K562 (cell line): ENCODE measurements at regions not wholly inside any gene's neighbourhood (a gene's known extent, or its start where the extent isn't known, plus 50 kb on each side); places are given as distances from the start of the nearest gene placed in this dataset.

Experiments
- TF ChIP-seq, protein P1 (sequence below): sonication (generic); formaldehyde crosslinking; IDR thresholded peaks from 2 replicates; pipeline ENCODE4 v1.8.0; 2022; ENCODE audit warnings: missing genetic modification reagents, mild to moderate bottlenecking, borderline replicate concordance
- TF ChIP-seq, protein P2 (sequence below), 3 experiments: IDR thresholded peaks in 2 of 3; conservative IDR thresholded peaks in 1 of 3; 2 replicates each; pipeline ENCODE4 v1.5.1; 2011 to 2012; ENCODE audit warnings: low read length in 3 of 3, mild to moderate bottlenecking in 3 of 3, control low read depth in 2 of 3, improper control_type of control experiment in 1 of 3, inconsistent platforms in 1 of 3, low read depth in 1 of 3, mixed read lengths in 1 of 3, moderate library complexity in 1 of 3; ENCODE audit not compliant: insufficient read depth in 2 of 3

DNA sequence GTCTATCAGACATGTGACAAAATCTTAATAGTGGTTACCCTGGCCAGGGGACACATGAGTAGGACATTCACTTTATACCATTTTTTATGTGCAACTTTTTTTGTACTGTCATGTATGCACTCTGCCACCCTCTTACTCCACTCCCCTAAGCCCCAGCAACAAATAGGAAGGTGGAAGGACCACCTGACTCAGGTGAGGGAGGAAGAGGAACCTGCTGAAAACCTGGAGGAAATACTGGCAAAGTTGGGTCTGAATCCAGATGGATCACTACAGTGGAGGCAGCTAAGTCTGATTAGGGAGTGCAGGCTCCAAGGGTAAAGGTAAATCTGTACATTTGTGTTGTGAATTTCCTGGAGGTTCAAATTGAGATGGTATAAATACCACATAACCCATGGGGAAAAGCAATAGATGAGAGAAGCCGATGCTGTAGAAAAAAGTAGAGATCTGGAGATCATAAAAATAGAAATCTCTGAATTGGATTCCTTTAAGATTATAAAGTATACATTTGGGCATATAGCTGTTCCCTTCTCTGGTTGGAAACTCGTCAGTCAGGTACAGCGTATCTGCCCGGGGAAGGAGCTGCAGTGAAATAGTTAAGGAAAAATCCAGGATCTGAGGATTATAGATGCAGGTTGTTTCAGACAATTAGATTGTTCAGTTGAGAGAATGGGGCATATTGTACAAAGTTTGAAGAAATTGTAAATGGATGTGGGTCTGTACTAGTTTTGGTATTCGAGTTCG is 52.2 kb upstream of the OR9Q1 start:
- TF ChIP-seq, protein P1, sequence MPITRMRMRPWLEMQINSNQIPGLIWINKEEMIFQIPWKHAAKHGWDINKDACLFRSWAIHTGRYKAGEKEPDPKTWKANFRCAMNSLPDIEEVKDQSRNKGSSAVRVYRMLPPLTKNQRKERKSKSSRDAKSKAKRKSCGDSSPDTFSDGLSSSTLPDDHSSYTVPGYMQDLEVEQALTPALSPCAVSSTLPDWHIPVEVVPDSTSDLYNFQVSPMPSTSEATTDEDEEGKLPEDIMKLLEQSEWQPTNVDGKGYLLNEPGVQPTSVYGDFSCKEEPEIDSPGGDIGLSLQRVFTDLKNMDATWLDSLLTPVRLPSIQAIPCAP (CRISPR knock-in tag) = no peak
- TF ChIP-seq, protein P2, sequence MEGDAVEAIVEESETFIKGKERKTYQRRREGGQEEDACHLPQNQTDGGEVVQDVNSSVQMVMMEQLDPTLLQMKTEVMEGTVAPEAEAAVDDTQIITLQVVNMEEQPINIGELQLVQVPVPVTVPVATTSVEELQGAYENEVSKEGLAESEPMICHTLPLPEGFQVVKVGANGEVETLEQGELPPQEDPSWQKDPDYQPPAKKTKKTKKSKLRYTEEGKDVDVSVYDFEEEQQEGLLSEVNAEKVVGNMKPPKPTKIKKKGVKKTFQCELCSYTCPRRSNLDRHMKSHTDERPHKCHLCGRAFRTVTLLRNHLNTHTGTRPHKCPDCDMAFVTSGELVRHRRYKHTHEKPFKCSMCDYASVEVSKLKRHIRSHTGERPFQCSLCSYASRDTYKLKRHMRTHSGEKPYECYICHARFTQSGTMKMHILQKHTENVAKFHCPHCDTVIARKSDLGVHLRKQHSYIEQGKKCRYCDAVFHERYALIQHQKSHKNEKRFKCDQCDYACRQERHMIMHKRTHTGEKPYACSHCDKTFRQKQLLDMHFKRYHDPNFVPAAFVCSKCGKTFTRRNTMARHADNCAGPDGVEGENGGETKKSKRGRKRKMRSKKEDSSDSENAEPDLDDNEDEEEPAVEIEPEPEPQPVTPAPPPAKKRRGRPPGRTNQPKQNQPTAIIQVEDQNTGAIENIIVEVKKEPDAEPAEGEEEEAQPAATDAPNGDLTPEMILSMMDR (IDR thresholded peaks at IDR 0.05 in 2 of 3, conservative IDR thresholded peaks at IDR 0.05 in 1 of 3; ENCODE audit: insufficient read depth in 2 of 3, low read depth in 1 of 3, low read length in 3 of 3) = no peak
